HepG2 (cell line): ENCODE measurements at regions not wholly inside any gene's neighbourhood (a gene's known extent, or its start where the extent isn't known, plus 50 kb on each side); places are given as distances from the start of the nearest gene placed in this dataset.

ENCODE experiments used
- ATAC-seq: fragments of 200-7000 bp; cut with Tn5 transposase; 3 replicates; pipeline ENCODE4 v1.9.1; 2020; ENCODE audit warnings: mild to moderate bottlenecking, moderate library complexity
- BruUV-seq: library from RNA; stranded (reverse); fragments of 400-500 nt; replicated peaks from 2 replicates; lab custom pipeline; 2021; lab: Mats Ljungman, UMichigan
- CTCF ChIA-PET: fragments of 300-600 bp; formaldehyde crosslinking; extraction: SDS; loops from one replicate; lab custom pipeline; 2021; ENCODE audit warnings: low total read pairs, inconsistent platforms, low intra/inter-chr PET ratio; lab: Yijun Ruan, JAX
- POLR2A ChIA-PET: fragments of 350-600 bp; sonication (Branson Sonifier 250); formaldehyde crosslinking; loops from one replicate; lab custom pipeline; 2020; ENCODE audit warnings: antibody characterized with exemption, inconsistent platforms; lab: Yijun Ruan, JAX
- DNase-seq: peaks from one replicate; pipeline ENCODE4 v3.0.0-alpha.2; 2015; ENCODE audit warnings: low spot score
- FAIRE-seq: peaks from 3 replicates; lab custom pipeline; 2011; peaks lifted over from hg19 to GRCh38; lab: Jason Lieb, UNC
- H2AFZ ChIP-seq: one replicate; pipeline ENCODE4 v1.6.1; 2011; ENCODE audit warnings: low read length, inconsistent platforms
- H3K27ac ChIP-seq: fragments of 300-600 bp; 3 replicates; pipeline ENCODE4 v1.8.0; 2011; ENCODE audit warnings: mixed run types, mild to moderate bottlenecking, mixed read lengths, low read length, inconsistent platforms; ENCODE audit not compliant: insufficient read depth; ENCODE audit errors: extremely low read length
- H3K27me3 ChIP-seq, 2 experiments: fragments of 200-600 bp in 1 of 2; 2 replicates in 1 of 2; 3 replicates in 1 of 2; pipeline versions ENCODE4 v1.6.0 to v1.8.0; 2011; ENCODE audit warnings: low read length in 2 of 2, mild to moderate bottlenecking in 2 of 2, moderate library complexity in 2 of 2, inconsistent platforms in 1 of 2; ENCODE audit not compliant: insufficient read depth in 2 of 2, control insufficient read depth in 1 of 2
- H3K36me3 ChIP-seq, 2 experiments: fragments of 200-600 bp in 1 of 2; replicated peaks in 1 of 2; 2 replicates in 1 of 2; 3 replicates in 1 of 2; pipeline versions ENCODE4 v1.5.1 to v1.8.0; 2011; ENCODE audit warnings: low read length in 2 of 2, inconsistent platforms in 1 of 2; ENCODE audit not compliant: insufficient read depth in 2 of 2, control insufficient read depth in 1 of 2
- H3K4me1 ChIP-seq: 2 replicates; pipeline ENCODE4 v1.5.1; 2012; ENCODE audit warnings: low read length, inconsistent platforms; ENCODE audit not compliant: insufficient read depth
- H3K4me2 ChIP-seq: 2 replicates; pipeline ENCODE4 v1.6.0; 2011; ENCODE audit warnings: low read depth, low read length, inconsistent platforms
- H3K4me3 ChIP-seq, 3 experiments: fragments of 200-600 bp in 1 of 3; sonication (generic), shearing (Covaris generic) in 1 of 3; replicated peaks in 1 of 3; 2 replicates each; pipeline ENCODE4 v1.5.1; 2011 to 2016; ENCODE audit warnings: low read length in 3 of 3, inconsistent platforms in 2 of 3, low read depth in 2 of 3, mild to moderate bottlenecking in 2 of 3, control low read depth in 1 of 3, mixed read lengths in 1 of 3; ENCODE audit not compliant: insufficient read depth in 1 of 3
- H3K79me2 ChIP-seq: one replicate; pipeline ENCODE4 v1.6.1; 2011; ENCODE audit warnings: low read length, inconsistent platforms; ENCODE audit not compliant: insufficient read depth
- H3K9ac ChIP-seq: 2 replicates; pipeline ENCODE4 v1.6.0; 2011; ENCODE audit warnings: mild to moderate bottlenecking, low read depth, low read length, inconsistent platforms; ENCODE audit not compliant: insufficient read depth
- H3K9me3 ChIP-seq: 2 replicates; pipeline ENCODE4 v1.5.1; 2012; ENCODE audit warnings: mild to moderate bottlenecking, low read length
- H4K20me1 ChIP-seq: 2 replicates; pipeline ENCODE4 v1.6.0; 2011; ENCODE audit warnings: inconsistent platforms, mild to moderate bottlenecking, low read length, moderate library complexity; ENCODE audit not compliant: insufficient read depth
- ARID3A ChIP-seq: IDR thresholded peaks from 2 replicates; pipeline ENCODE4 v1.6.1; 2012; ENCODE audit warnings: low read depth, low read length, improper control_type of control experiment
- EEA1 ChIP-seq: sonication (generic); formaldehyde crosslinking; IDR thresholded peaks from 2 replicates; pipeline ENCODE4 v1.5.1; 2020; ENCODE audit warnings: mild to moderate bottlenecking, missing genetic modification reagents, borderline replicate concordance
- FOXO4 ChIP-seq: sonication (generic); formaldehyde crosslinking; conservative IDR thresholded peaks from 2 replicates; pipeline ENCODE4 v1.8.1; 2023; ENCODE audit warnings: missing genetic modification reagents
- GATA4 ChIP-seq: sonication (generic); IDR thresholded peaks from 2 replicates; pipeline ENCODE4 v1.6.1; 2016; ENCODE audit warnings: antibody characterized with exemption, low read depth, borderline replicate concordance
- TFAP4 ChIP-seq: sonication (generic); IDR thresholded peaks from 2 replicates; pipeline ENCODE4 v1.6.1; 2016; ENCODE audit warnings: low read depth, borderline replicate concordance
- ZBTB43 ChIP-seq: sonication (generic); formaldehyde crosslinking; conservative IDR thresholded peaks from 2 replicates; pipeline ENCODE4 v1.4.0; 2020; ENCODE audit warnings: missing genetic modification reagents
- ZNF280B ChIP-seq: sonication (generic); formaldehyde crosslinking; IDR thresholded peaks from 2 replicates; pipeline ENCODE4 v1.5.0; 2020; ENCODE audit warnings: missing genetic modification reagents, mild to moderate bottlenecking, borderline replicate concordance
- ZNF512 ChIP-seq: sonication (generic); formaldehyde crosslinking; IDR thresholded peaks from 2 replicates; pipeline ENCODE4 v1.4.0; 2020; ENCODE audit warnings: mild to moderate bottlenecking, missing genetic modification reagents
- ZNF570 ChIP-seq: sonication (generic); formaldehyde crosslinking; IDR thresholded peaks from 2 replicates; pipeline ENCODE4 v1.4.0; 2020; ENCODE audit warnings: mild to moderate bottlenecking, missing genetic modification reagents, borderline replicate concordance
- ZNF576 ChIP-seq: sonication (generic); formaldehyde crosslinking; IDR thresholded peaks from 2 replicates; pipeline ENCODE4 v1.4.0; 2020; ENCODE audit warnings: mild to moderate bottlenecking, missing genetic modification reagents
- WGBS: methylation state at CpG from one replicate; pipeline ENCODE4 v1.1.6; 2017; ENCODE audit warnings: low lambda C conversion rate; 5-methylcytosine and 5-hydroxymethylcytosine counted together
- in situ Hi-C: cut with HindIII; loops from 2 replicates; pipeline ENCODE4 v1.10.0; 2017; ENCODE audit warnings: low pct_unique_long_range_greater_than_20kb; ENCODE audit not compliant: extremely low pct_ligation_motif_present
- intact Hi-C: fragments of 100-400 bp; cut with micrococcal nuclease; formaldehyde crosslinking; loops from one replicate; pipeline ENCODE4 v1.10.0; 2022; ENCODE audit not compliant: unreplicated experiment

- no peaks in the 10 kb centered on the region for H3K36me3 ChIP-seq
- H4K20me1 ChIP-seq: no peaks in the 10 kb centered on the region
- no peaks in the 10 kb centered on the region for H3K79me2 ChIP-seq
- intact Hi-C loops: no loop called here
- BruUV-seq: no TSS peak
- in situ Hi-C loops: no loop called here
- ATAC-seq: no peak
- H3K4me2 ChIP-seq: no peak overlapping the region
- POLR2A ChIA-PET: no interaction called here
- no peak overlapping the region for H3K27ac ChIP-seq
- 2% methylated on average over 2 of the region's 2 CpGs for WGBS
- no peak for FAIRE-seq
- peaks cover 94% of the 10 kb centered on the region for H3K9me3 ChIP-seq
- no peak overlapping the region for H3K4me3 ChIP-seq
- no peak for DNase-seq
- H3K4me1 ChIP-seq: no peaks in the 10 kb centered on the region
- H3K27me3 ChIP-seq: no peaks in the 10 kb centered on the region
- H2AFZ ChIP-seq: no peak overlapping the region
- H3K9ac ChIP-seq: no peak overlapping the region
- CTCF ChIA-PET: no interaction called here
- TF ChIP-seq ARID3A: no peak
- no peak for TF ChIP-seq ZBTB43 (CRISPR knock-in tag)
- no peak for TF ChIP-seq TFAP4
- no peak for TF ChIP-seq ZNF512
- no peak for TF ChIP-seq ZNF280B (CRISPR knock-in tag)
- no peak for TF ChIP-seq ZNF570
- no peak for TF ChIP-seq FOXO4
- TF ChIP-seq EEA1: no peak
- TF ChIP-seq ZNF576 (CRISPR knock-in tag): no peak
- no peak for TF ChIP-seq GATA4
Measured at GRCh38 chr10:9508606-9509005, 1454.1 kb downstream of the GATA3 start.
